HCT116 (cell line): ENCODE measurements at regions not wholly inside any gene's neighbourhood (a gene's known extent, or its start where the extent isn't known, plus 50 kb on each side); places are given as distances from the start of the nearest gene placed in this dataset.

Source experiments
- ATAC-seq: fragments of 200-7000 bp; cut with Tn5 transposase; 2 replicates; pipeline ENCODE4 v1.9.1; 2020; ENCODE audit warnings: mild to moderate bottlenecking, moderate library complexity
- BruUV-seq: library from RNA; stranded (reverse); fragments of 400-500 nt; replicated peaks from 2 replicates; lab custom pipeline; 2021; lab: Mats Ljungman, UMichigan
- CTCF ChIA-PET: fragments of 300-600 bp; sonication (Branson Sonifier 250); formaldehyde crosslinking; loops from one replicate; lab custom pipeline; 2021; ENCODE audit warnings: antibody characterized with exemption; lab: Charles Lee
- POLR2A ChIA-PET: fragments of 300-600, 350-600 bp; sonication (Branson Sonifier 250); formaldehyde crosslinking; loops from one replicate; lab custom pipeline; 2021; ENCODE audit warnings: antibody characterized with exemption; lab: Charles Lee
- RAD21 ChIA-PET, 2 experiments: fragments of 300-600 bp; sonication (Branson Sonifier 250); formaldehyde crosslinking; loops; one replicate each; lab custom pipeline; 2023; ENCODE audit warnings: low total read pairs in 2 of 2; ENCODE audit not compliant: uncharacterized antibody in 2 of 2, unreplicated experiment in 2 of 2, low non-redundant PET in 1 of 2; lab: Charles Lee
- DNase-seq: peaks from one replicate; pipeline ENCODE4 v3.0.0-alpha.2; 2010; ENCODE audit warnings: low read depth, low spot score
- H2AFZ ChIP-seq: fragments of 200-600 bp; shearing (Covaris generic), sonication (generic); 2 replicates; pipeline ENCODE4 v1.6.1; 2017; ENCODE audit warnings: low read depth, mixed run types, mixed read lengths, antibody characterized with exemption, low read length; ENCODE audit not compliant: poor library complexity, severe bottlenecking
- H3K27ac ChIP-seq: 2 replicates; pipeline ENCODE4 v1.5.1; 2012; ENCODE audit warnings: low read depth, low read length
- H3K27me3 ChIP-seq: fragments of 200-600 bp; sonication (generic); 2 replicates; pipeline ENCODE4 v1.6.1; 2016; ENCODE audit warnings: mixed run types, low read length, mixed read lengths; ENCODE audit not compliant: insufficient read depth
- H3K36me3 ChIP-seq, 2 experiments: fragments of 200-500 bp in 1 of 2; fragments of 200-600 bp in 1 of 2; sonication (Bioruptor generic) in 1 of 2; sonication (generic) in 1 of 2; 2 replicates each; pipeline versions ENCODE4 v1.5.1 to v1.6.1; 2014 to 2016; ENCODE audit warnings: low read length in 2 of 2, inconsistent platforms in 1 of 2, mixed read lengths in 1 of 2, mixed run types in 1 of 2; ENCODE audit not compliant: insufficient read depth in 2 of 2, control insufficient read depth in 1 of 2
- H3K4me1 ChIP-seq, 2 experiments: fragments of 200-600 bp in 1 of 2; sonication (generic) in 1 of 2; 2 replicates each; pipeline versions ENCODE4 v1.5.1 to v1.6.1; 2012 to 2017; ENCODE audit warnings: low read length in 2 of 2, inconsistent platforms in 1 of 2, mild to moderate bottlenecking in 1 of 2, mixed read lengths in 1 of 2, mixed run types in 1 of 2, moderate library complexity in 1 of 2; ENCODE audit not compliant: insufficient read depth in 2 of 2, control insufficient read depth in 1 of 2
- H3K4me2 ChIP-seq: fragments of 200-600 bp; sonication (generic); 2 replicates; pipeline ENCODE4 v1.6.1; 2017; ENCODE audit warnings: mixed run types, low read length, mixed read lengths
- H3K4me3 ChIP-seq, 2 experiments: fragments of 200-600 bp in 1 of 2; sonication (generic) in 1 of 2; replicated peaks in 1 of 2; 2 replicates each; pipeline ENCODE4 v1.5.1; 2011 to 2016; ENCODE audit warnings: low read length in 2 of 2, control low read depth in 1 of 2, low read depth in 1 of 2, mild to moderate bottlenecking in 1 of 2, mixed read lengths in 1 of 2, mixed run types in 1 of 2
- H3K79me2 ChIP-seq: fragments of 200-600 bp; sonication (generic); 2 replicates; pipeline ENCODE4 v1.6.1; 2017; ENCODE audit warnings: mild to moderate bottlenecking, mixed run types, low read length, moderate library complexity, mixed read lengths; ENCODE audit not compliant: insufficient read depth
- H3K9ac ChIP-seq: fragments of 200-600 bp; sonication (generic); 2 replicates; pipeline ENCODE4 v1.6.1; 2016; ENCODE audit warnings: low read length, mixed read lengths
- H3K9me2 ChIP-seq: fragments of 200-600 bp; sonication (generic), shearing (Covaris generic); 2 replicates; pipeline ENCODE4 v1.6.1; 2017; ENCODE audit warnings: mixed run types, mild to moderate bottlenecking, moderate library complexity; ENCODE audit not compliant: insufficient read depth
- H3K9me3 ChIP-seq, 2 experiments: fragments of 200-500 bp in 1 of 2; fragments of 200-600 bp in 1 of 2; sonication (Bioruptor generic) in 1 of 2; sonication (generic) in 1 of 2; 2 replicates each; pipeline ENCODE4 v1.6.1; 2014 to 2017; ENCODE audit warnings: low read length in 2 of 2, mixed read lengths in 2 of 2, inconsistent platforms in 1 of 2, low read depth in 1 of 2, mild to moderate bottlenecking in 1 of 2, mixed run types in 1 of 2, moderate library complexity in 1 of 2; ENCODE audit not compliant: control insufficient read depth in 1 of 2, insufficient read depth in 1 of 2
- H4K20me1 ChIP-seq: fragments of 200-600 bp; sonication (generic), shearing (Covaris generic); 2 replicates; pipeline ENCODE4 v1.6.1; 2017; ENCODE audit warnings: mixed run types, mild to moderate bottlenecking, moderate library complexity; ENCODE audit not compliant: insufficient read depth
- CBX3 ChIP-seq: IDR thresholded peaks from 2 replicates; pipeline ENCODE4 v1.6.1; 2012; ENCODE audit warnings: low read depth
- CEBPB ChIP-seq: IDR thresholded peaks from 2 replicates; pipeline ENCODE4 v1.6.1; 2012; ENCODE audit warnings: low read depth
- CTCF ChIP-seq, 3 experiments: fragments of 200-600 bp in 1 of 3; sonication (generic) in 1 of 3; IDR thresholded peaks in 2 of 3; conservative IDR thresholded peaks in 1 of 3; 2 replicates each; pipeline ENCODE4 v1.5.1; 2012 to 2017; ENCODE audit warnings: low read depth in 2 of 3, low read length in 2 of 3, antibody characterized with exemption in 1 of 3, borderline replicate concordance in 1 of 3, control low read depth in 1 of 3, mild to moderate bottlenecking in 1 of 3, mixed read lengths in 1 of 3, mixed run types in 1 of 3, moderate library complexity in 1 of 3; ENCODE audit not compliant: insufficient read depth in 1 of 3
- ELF1 ChIP-seq: IDR thresholded peaks from 2 replicates; pipeline ENCODE4 v1.6.1; 2012; ENCODE audit warnings: low read depth, borderline replicate concordance
- EZH2 ChIP-seq: fragments of 200-600 bp; sonication (generic); IDR thresholded peaks from 2 replicates; pipeline ENCODE4 v1.6.1; 2017; ENCODE audit warnings: antibody characterized with exemption, mixed run types
- JUND ChIP-seq: IDR thresholded peaks from 2 replicates; pipeline ENCODE4 v1.6.1; 2012
- MAX ChIP-seq: IDR thresholded peaks from 2 replicates; pipeline ENCODE4 v1.6.1; 2012
- REST ChIP-seq: IDR thresholded peaks from 2 replicates; pipeline ENCODE4 v1.6.1; 2012; ENCODE audit warnings: low read depth
- SRF ChIP-seq: IDR thresholded peaks from 2 replicates; pipeline ENCODE4 v1.6.1; 2012; ENCODE audit warnings: low read depth
- ZBTB33 ChIP-seq: IDR thresholded peaks from 2 replicates; pipeline ENCODE4 v1.6.1; 2011; ENCODE audit warnings: mild to moderate bottlenecking, low read length, moderate library complexity; ENCODE audit not compliant: insufficient replicate concordance; ENCODE audit errors: extremely low read depth
- ZFX ChIP-seq: fragments of 450-650 bp; IDR thresholded peaks from 2 replicates; pipeline ENCODE4 v1.6.1; 2017
- ZNF274 ChIP-seq: fragments of 200-500 bp; sonication (Bioruptor generic); IDR thresholded peaks from 2 replicates; pipeline ENCODE4 v1.6.1; 2014; ENCODE audit warnings: mild to moderate bottlenecking, low read depth, low read length, inconsistent platforms
- intact Hi-C: fragments of 100-400 bp; cut with micrococcal nuclease; formaldehyde crosslinking; loops from 2 replicates; pipeline ENCODE4 v1.10.0; 2022
- TF ChIP-seq, protein P1 (sequence below): IDR thresholded peaks from 2 replicates; pipeline ENCODE4 v1.6.1; 2012

- Histone ChIP-seq H3K9me2 (no peaks in the 10 kb centered on the region), H3K4me2 (no peak overlapping the region), H3K9ac (no peak overlapping the region), H3K4me3 (no peak overlapping the region)
- ChIA-PET CTCF (no interaction called here), POLR2A (no interaction called here)
- ATAC-seq: no peak
- TF ChIP-seq SRF (no peak), EZH2 (no peak), REST (no peak), MAX (no peak), ELF1 (no peak)
- TF ChIP-seq, protein P1, sequence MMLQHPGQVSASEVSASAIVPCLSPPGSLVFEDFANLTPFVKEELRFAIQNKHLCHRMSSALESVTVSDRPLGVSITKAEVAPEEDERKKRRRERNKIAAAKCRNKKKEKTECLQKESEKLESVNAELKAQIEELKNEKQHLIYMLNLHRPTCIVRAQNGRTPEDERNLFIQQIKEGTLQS: no peak
- TF ChIP-seq, all 23 proteins: peak for 0
- no peak for DNase-seq
- intact Hi-C loops: no loop called here
- BruUV-seq: no TSS peak
- Histone ChIP-seq H3K27me3 (no peaks in the 10 kb centered on the region), H3K9me3 (peaks cover 9 to 26% of the 10 kb centered on the region in 2 experiments; a peak in 3 of 4 replicates), H3K27ac (no peak overlapping the region), H3K79me2 (no peaks in the 10 kb centered on the region), H3K4me1 (no peaks in the 10 kb centered on the region), H4K20me1 (no peaks in the 10 kb centered on the region), H3K36me3 (no peaks in the 10 kb centered on the region), H2AFZ (no peak overlapping the region)
- RAD21 ChIA-PET: no interaction called here
Observed at GRCh38 chr17:70324031-70324430, 154.7 kb downstream of the KCNJ2 start.

DNA sequence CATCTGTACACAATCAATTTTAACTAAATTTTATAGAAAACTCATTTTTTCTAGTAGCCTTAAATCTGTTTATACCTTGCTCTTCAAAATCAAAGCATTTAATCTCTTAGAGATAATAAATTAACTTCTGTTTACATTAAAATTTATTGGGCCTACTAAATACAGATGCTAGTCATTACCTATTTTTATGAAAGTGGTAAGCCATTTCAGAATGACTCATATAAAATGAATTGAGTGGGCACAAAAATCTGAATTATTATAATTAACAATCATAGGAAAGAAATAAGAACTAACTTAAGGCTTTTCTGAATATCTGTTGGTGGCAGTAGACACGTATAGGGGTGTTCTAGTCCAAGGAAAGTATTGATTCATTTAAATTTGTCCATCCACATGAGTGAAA is 157.9 kb downstream of the KCNJ2 start:
- no peaks in the 10 kb centered on the region for H3K36me3 ChIP-seq
- RAD21 ChIA-PET: no interaction called here
- ATAC-seq (no peak), DNase-seq (no peak)
- no peak overlapping the region for H3K9ac ChIP-seq
- POLR2A ChIA-PET: no interaction called here
- H3K9me2 ChIP-seq: no peaks in the 10 kb centered on the region
- CTCF ChIA-PET: no interaction called here
- H3K79me2 ChIP-seq: no peaks in the 10 kb centered on the region
- H3K4me2 ChIP-seq: no peak overlapping the region
- no peaks in the 10 kb centered on the region for H3K27me3 ChIP-seq
- intact Hi-C loops: no loop called here
- H3K27ac ChIP-seq: no peak overlapping the region
- no peaks in the 10 kb centered on the region for H4K20me1 ChIP-seq
- no TSS peak for BruUV-seq
- no peaks in the 10 kb centered on the region for H3K4me1 ChIP-seq
- H3K9me3 ChIP-seq: peaks cover 9 to 24% of the 10 kb centered on the region in 2 experiments; a peak in 3 of 4 replicates
- H2AFZ ChIP-seq: no peak overlapping the region
- no peak overlapping the region for H3K4me3 ChIP-seq
- TF ChIP-seq ZFX: no peak
- TF ChIP-seq CBX3: no peak
- no peak for TF ChIP-seq ZBTB33
- TF ChIP-seq CEBPB: no peak
- TF ChIP-seq CTCF (IDR thresholded peaks at IDR 0.05 in 2 of 3, conservative IDR thresholded peaks at IDR 0.05 in 1 of 3; ENCODE audit: borderline replicate concordance in 1 of 3, insufficient read depth in 1 of 3, low read depth in 2 of 3, low read length in 2 of 3): no peak
- no peak for TF ChIP-seq ZNF274
- no peak for TF ChIP-seq JUND
- TF ChIP-seq MAX: no peak
- TF ChIP-seq SRF: no peak
